ENCODE measurements at regions not wholly inside any gene's neighbourhood (a gene's known extent, or its start where the extent isn't known, plus 50 kb on each side); places are given as distances from the start of the nearest gene placed in this dataset.

DNA sequence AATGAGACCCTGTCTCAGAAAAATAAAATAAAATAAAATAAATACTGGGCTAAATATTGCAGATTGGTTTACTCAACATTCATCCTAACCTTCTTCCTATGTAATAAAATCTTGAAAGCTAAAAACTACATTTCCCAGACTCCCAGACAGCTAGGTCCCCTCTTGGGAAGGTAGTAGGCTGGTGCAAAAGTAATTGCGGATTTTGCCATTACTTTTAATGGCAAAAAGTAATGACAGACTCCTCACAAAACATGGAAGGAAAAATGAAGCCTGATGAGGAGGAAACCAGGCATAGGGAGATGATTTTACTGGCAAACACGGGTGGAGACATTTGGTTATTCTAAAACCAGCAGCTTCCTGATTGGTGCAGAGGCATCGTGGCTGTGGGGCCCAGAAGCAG is 70.6 kb upstream of the E2F3 start:
- TF ChIP-seq POLR2A (IDR thresholded peaks at IDR 0.05; ENCODE audit: extremely low read depth, insufficient read length) = no peak
- TF ChIP-seq, protein P1, sequence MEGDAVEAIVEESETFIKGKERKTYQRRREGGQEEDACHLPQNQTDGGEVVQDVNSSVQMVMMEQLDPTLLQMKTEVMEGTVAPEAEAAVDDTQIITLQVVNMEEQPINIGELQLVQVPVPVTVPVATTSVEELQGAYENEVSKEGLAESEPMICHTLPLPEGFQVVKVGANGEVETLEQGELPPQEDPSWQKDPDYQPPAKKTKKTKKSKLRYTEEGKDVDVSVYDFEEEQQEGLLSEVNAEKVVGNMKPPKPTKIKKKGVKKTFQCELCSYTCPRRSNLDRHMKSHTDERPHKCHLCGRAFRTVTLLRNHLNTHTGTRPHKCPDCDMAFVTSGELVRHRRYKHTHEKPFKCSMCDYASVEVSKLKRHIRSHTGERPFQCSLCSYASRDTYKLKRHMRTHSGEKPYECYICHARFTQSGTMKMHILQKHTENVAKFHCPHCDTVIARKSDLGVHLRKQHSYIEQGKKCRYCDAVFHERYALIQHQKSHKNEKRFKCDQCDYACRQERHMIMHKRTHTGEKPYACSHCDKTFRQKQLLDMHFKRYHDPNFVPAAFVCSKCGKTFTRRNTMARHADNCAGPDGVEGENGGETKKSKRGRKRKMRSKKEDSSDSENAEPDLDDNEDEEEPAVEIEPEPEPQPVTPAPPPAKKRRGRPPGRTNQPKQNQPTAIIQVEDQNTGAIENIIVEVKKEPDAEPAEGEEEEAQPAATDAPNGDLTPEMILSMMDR (IDR thresholded peaks at IDR 0.05; ENCODE audit: low read depth, low read length) = no peak
- TF ChIP-seq MAX (IDR thresholded peaks at IDR 0.05; ENCODE audit: low read depth, low read length) = no peak

All from NB4 (cell line).